ENCODE measurements at regions not wholly inside any gene's neighbourhood (a gene's known extent, or its start where the extent isn't known, plus 50 kb on each side); places are given as distances from the start of the nearest gene placed in this dataset.

- Histone ChIP-seq H3K4me1 (ENCODE audit: control insufficient read depth in 2 of 2, insufficient read depth in 2 of 2, low read length in 2 of 2) (no peaks in the 10 kb centered on the region), H3K4me2 (replicated peaks; ENCODE audit: low read depth, low read length, poor library complexity, severe bottlenecking) (no peak overlapping the region)
- H3K9me3 Mint-ChIP-seq (ENCODE audit: insufficient read depth), result peaks cover 3% of the 10 kb centered on the region
Observed at GRCh38 chr1:14220811-14221210, 377.7 kb upstream of the KAZN start.

GRCh38 chr1:14222086-14222485, 376.4 kb upstream of the KAZN start:
- Histone ChIP-seq H3K79me2 (ENCODE audit: control insufficient read depth, insufficient read depth, low read length) (no peaks in the 10 kb centered on the region), H3K4me3 (ENCODE audit: control extremely low read depth in 1 of 5, extremely low read depth in 1 of 5, insufficient read depth in 1 of 5, low read depth in 2 of 5, low read length in 4 of 5) (no peak overlapping the region), H3K27me3 (replicated peaks in 1 of 4; ENCODE audit: control extremely low read depth in 1 of 4, control insufficient read depth in 3 of 4, insufficient read depth in 4 of 4, low read length in 3 of 4) (peaks cover 0 to 5% (median 2%) of the 10 kb centered on the region in 4 experiments), H4K20me1 (ENCODE audit: control insufficient read depth, insufficient read depth, low read length, poor library complexity, severe bottlenecking) (no peaks in the 10 kb centered on the region), H3K27ac (ENCODE audit: low read length in 2 of 2) (no peak overlapping the region), H3K36me3 (replicated peaks in 1 of 2; ENCODE audit: control extremely low read depth in 1 of 2, control insufficient read depth in 1 of 2, extremely low read depth in 1 of 2, insufficient read depth in 2 of 2, low read length in 1 of 2) (no peaks in the 10 kb centered on the region), H3K9ac (ENCODE audit: low read length) (no peak overlapping the region), H3K4me2 (replicated peaks; ENCODE audit: low read depth, low read length, poor library complexity, severe bottlenecking) (no peak overlapping the region), H3K9me3 (ENCODE audit: control extremely low read depth in 1 of 3, control insufficient read depth in 2 of 3, insufficient read depth in 1 of 3, low read length in 2 of 3) (peaks cover 0 to 6% (median 2%) of the 10 kb centered on the region in 3 donors), H2AFZ (ENCODE audit: insufficient read depth, low read depth, low read length, poor library complexity, severe bottlenecking) (no peak overlapping the region), H3K4me1 (ENCODE audit: control insufficient read depth in 2 of 2, insufficient read depth in 2 of 2, low read length in 2 of 2) (no peaks in the 10 kb centered on the region)
- CTCF ChIA-PET, result no interaction called here
- POLR2A ChIA-PET, result no interaction called here
- TF ChIP-seq, protein P1, sequence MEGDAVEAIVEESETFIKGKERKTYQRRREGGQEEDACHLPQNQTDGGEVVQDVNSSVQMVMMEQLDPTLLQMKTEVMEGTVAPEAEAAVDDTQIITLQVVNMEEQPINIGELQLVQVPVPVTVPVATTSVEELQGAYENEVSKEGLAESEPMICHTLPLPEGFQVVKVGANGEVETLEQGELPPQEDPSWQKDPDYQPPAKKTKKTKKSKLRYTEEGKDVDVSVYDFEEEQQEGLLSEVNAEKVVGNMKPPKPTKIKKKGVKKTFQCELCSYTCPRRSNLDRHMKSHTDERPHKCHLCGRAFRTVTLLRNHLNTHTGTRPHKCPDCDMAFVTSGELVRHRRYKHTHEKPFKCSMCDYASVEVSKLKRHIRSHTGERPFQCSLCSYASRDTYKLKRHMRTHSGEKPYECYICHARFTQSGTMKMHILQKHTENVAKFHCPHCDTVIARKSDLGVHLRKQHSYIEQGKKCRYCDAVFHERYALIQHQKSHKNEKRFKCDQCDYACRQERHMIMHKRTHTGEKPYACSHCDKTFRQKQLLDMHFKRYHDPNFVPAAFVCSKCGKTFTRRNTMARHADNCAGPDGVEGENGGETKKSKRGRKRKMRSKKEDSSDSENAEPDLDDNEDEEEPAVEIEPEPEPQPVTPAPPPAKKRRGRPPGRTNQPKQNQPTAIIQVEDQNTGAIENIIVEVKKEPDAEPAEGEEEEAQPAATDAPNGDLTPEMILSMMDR (IDR thresholded peaks at IDR 0.05), result no peak
- TF ChIP-seq EZH2 (IDR thresholded peaks at IDR 0.05; ENCODE audit: borderline replicate concordance, insufficient read depth, low read depth, low read length, poor library complexity, severe bottlenecking), result no peak
- peaks cover 14% of the 10 kb centered on the region for H3K27me3 Mint-ChIP-seq
- ATAC-seq (ENCODE audit: low read depth) (no peak), DNase-seq (no peak)
- no CpG with 5 or more reads among the region's 6 CpGs for WGBS (ENCODE audit: insufficient coverage)
- no peaks in the 10 kb centered on the region for H3K4me1 Mint-ChIP-seq
- no peak overlapping the region for H3K27ac Mint-ChIP-seq
- H3K4me3 Mint-ChIP-seq, result no peak overlapping the region
- intact Hi-C loops (cut with micrococcal nuclease), result no loop called here
- peaks cover 3% of the 10 kb centered on the region for H3K9me3 Mint-ChIP-seq (ENCODE audit: insufficient read depth)

More at GRCh38 chr1:14220811-14221210, 377.7 kb upstream of the KAZN start:
- no peaks in the 10 kb centered on the region for H3K36me3 ChIP-seq (replicated peaks in 1 of 2; ENCODE audit: control extremely low read depth in 1 of 2, control insufficient read depth in 1 of 2, extremely low read depth in 1 of 2, insufficient read depth in 2 of 2, low read length in 1 of 2)
- no peaks in the 10 kb centered on the region for H4K20me1 ChIP-seq (ENCODE audit: control insufficient read depth, insufficient read depth, low read length, poor library complexity, severe bottlenecking)
- WGBS (ENCODE audit: insufficient coverage), result no CpG with 5 or more reads among the region's 2 CpGs
- H3K79me2 ChIP-seq (ENCODE audit: control insufficient read depth, insufficient read depth, low read length), result no peaks in the 10 kb centered on the region
- H3K27ac ChIP-seq (ENCODE audit: low read length in 2 of 2), result no peak overlapping the region
- intact Hi-C loops (cut with micrococcal nuclease), result no loop called here
- H3K9ac ChIP-seq (ENCODE audit: low read length), result no peak overlapping the region
- ATAC-seq (ENCODE audit: low read depth) (no peak), DNase-seq (no peak)
- peaks cover 14% of the 10 kb centered on the region for H3K27me3 Mint-ChIP-seq
- TF ChIP-seq, protein P1 (IDR thresholded peaks at IDR 0.05), result no peak
- TF ChIP-seq EZH2 (IDR thresholded peaks at IDR 0.05; ENCODE audit: borderline replicate concordance, insufficient read depth, low read depth, low read length, poor library complexity, severe bottlenecking), result no peak
- no peaks in the 10 kb centered on the region for H3K4me1 Mint-ChIP-seq
- H3K27ac Mint-ChIP-seq, result no peak overlapping the region
- peaks cover 0 to 5% (median 2%) of the 10 kb centered on the region in 4 experiments for H3K27me3 ChIP-seq (replicated peaks in 1 of 4; ENCODE audit: control extremely low read depth in 1 of 4, control insufficient read depth in 3 of 4, insufficient read depth in 4 of 4, low read length in 3 of 4)
- H3K4me3 ChIP-seq (ENCODE audit: control extremely low read depth in 1 of 5, extremely low read depth in 1 of 5, insufficient read depth in 1 of 5, low read depth in 2 of 5, low read length in 4 of 5), result no peak overlapping the region
- H3K4me3 Mint-ChIP-seq, result no peak overlapping the region
- H3K9me3 ChIP-seq (ENCODE audit: control extremely low read depth in 1 of 3, control insufficient read depth in 2 of 3, insufficient read depth in 1 of 3, low read length in 2 of 3), result peaks cover 2 to 7% (median 3%) of the 10 kb centered on the region in 3 donors
- CTCF ChIA-PET, result no interaction called here
- POLR2A ChIA-PET, result no interaction called here
- no peak overlapping the region for H2AFZ ChIP-seq (ENCODE audit: insufficient read depth, low read depth, low read length, poor library complexity, severe bottlenecking)

All from B cell (primary cell).